ENCODE measurements at regions not wholly inside any gene's neighbourhood (a gene's known extent, or its start where the extent isn't known, plus 50 kb on each side); places are given as distances from the start of the nearest gene placed in this dataset.

DNA sequence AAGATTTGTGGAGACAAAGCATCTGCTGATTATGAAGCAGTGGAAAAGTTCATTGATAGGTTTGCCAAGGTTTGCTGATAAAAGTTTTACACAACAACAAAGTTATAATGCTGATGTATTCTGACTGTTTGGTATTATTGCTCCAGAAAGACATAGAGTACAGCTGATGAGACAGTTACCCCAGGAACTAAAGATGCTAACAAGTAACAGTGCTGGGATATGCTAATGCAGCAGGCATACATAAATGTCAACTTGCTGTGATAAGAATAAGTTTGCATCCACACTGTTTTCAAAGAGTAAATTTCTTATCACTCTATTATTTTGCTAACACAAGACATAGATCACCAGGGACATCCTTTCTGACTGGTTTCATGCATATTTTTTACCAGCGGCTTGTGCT lies 1221.3 kb upstream of the CELF4 start:
- TF ChIP-seq EZH2 (IDR thresholded peaks at IDR 0.05): no peak
- TF ChIP-seq, protein P1, sequence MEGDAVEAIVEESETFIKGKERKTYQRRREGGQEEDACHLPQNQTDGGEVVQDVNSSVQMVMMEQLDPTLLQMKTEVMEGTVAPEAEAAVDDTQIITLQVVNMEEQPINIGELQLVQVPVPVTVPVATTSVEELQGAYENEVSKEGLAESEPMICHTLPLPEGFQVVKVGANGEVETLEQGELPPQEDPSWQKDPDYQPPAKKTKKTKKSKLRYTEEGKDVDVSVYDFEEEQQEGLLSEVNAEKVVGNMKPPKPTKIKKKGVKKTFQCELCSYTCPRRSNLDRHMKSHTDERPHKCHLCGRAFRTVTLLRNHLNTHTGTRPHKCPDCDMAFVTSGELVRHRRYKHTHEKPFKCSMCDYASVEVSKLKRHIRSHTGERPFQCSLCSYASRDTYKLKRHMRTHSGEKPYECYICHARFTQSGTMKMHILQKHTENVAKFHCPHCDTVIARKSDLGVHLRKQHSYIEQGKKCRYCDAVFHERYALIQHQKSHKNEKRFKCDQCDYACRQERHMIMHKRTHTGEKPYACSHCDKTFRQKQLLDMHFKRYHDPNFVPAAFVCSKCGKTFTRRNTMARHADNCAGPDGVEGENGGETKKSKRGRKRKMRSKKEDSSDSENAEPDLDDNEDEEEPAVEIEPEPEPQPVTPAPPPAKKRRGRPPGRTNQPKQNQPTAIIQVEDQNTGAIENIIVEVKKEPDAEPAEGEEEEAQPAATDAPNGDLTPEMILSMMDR (IDR thresholded peaks at IDR 0.05): no peak
